GM12878 (cell line): ENCODE measurements at regions not wholly inside any gene's neighbourhood (a gene's known extent, or its start where the extent isn't known, plus 50 kb on each side); places are given as distances from the start of the nearest gene placed in this dataset.

Experiments used
- ATAC-seq: fragments of 200-7000 bp; cut with Tn5 transposase; 3 replicates; pipeline ENCODE4 v1.9.1; 2020; ENCODE audit warnings: mild to moderate bottlenecking, moderate library complexity
- BruUV-seq: library from RNA; stranded (reverse); fragments of 400-500 nt; replicated peaks from 2 replicates; lab custom pipeline; 2021; lab: Mats Ljungman, UMichigan
- CTCF ChIA-PET: fragments of 300-600 bp; sonication (Branson Sonifier 250); formaldehyde crosslinking; extraction: SDS; loops from one replicate; lab custom pipeline; 2021; ENCODE audit warnings: inconsistent platforms; lab: Yijun Ruan, JAX
- POLR2A ChIA-PET: fragments of 350-600 bp; formaldehyde crosslinking; extraction: SDS; loops from one replicate; lab custom pipeline; 2021; ENCODE audit warnings: inconsistent platforms; lab: Charles Lee
- RAD21 ChIA-PET: fragments of 300-600 bp; sonication (Branson Sonifier 250); formaldehyde crosslinking; loops from one replicate; lab custom pipeline; 2023; ENCODE audit warnings: antibody characterized with exemption; ENCODE audit not compliant: unreplicated experiment; lab: Charles Lee
- SMC1A ChIA-PET: fragments of 300-600 bp; sonication (Branson Sonifier 250); formaldehyde crosslinking; loops from one replicate; lab custom pipeline; 2023; ENCODE audit not compliant: unreplicated experiment, uncharacterized antibody; lab: Charles Lee
- DNase-seq: peaks from one replicate; pipeline ENCODE4 v3.0.0-alpha.2; 2011; ENCODE audit warnings: low read depth, low spot score
- FAIRE-seq: peaks from 3 replicates; lab custom pipeline; 2011; peaks lifted over from hg19 to GRCh38; lab: Jason Lieb, UNC
- H2AFZ ChIP-seq: 2 replicates; pipeline ENCODE4 v1.6.0; 2011; ENCODE audit warnings: low read depth, low read length, control low read depth; ENCODE audit not compliant: control insufficient read depth
- H3K27ac ChIP-seq: 2 replicates; pipeline ENCODE4 v1.5.1; 2011; ENCODE audit warnings: control low read depth; ENCODE audit not compliant: control insufficient read depth, insufficient read depth
- H3K27me3 ChIP-seq, 2 experiments: replicated peaks in 1 of 2; 2 replicates each; pipeline versions ENCODE4 v1.6.0 to v1.6.1; 2011; ENCODE audit warnings: low read length in 1 of 2; ENCODE audit not compliant: control insufficient read depth in 2 of 2, insufficient read depth in 2 of 2
- H3K36me3 ChIP-seq, 2 experiments: 2 replicates each; pipeline ENCODE4 v1.5.1; 2011; ENCODE audit warnings: low read length in 1 of 2; ENCODE audit not compliant: control insufficient read depth in 2 of 2, insufficient read depth in 2 of 2
- H3K4me1 ChIP-seq: 2 replicates; pipeline ENCODE4 v1.6.1; 2011; ENCODE audit warnings: mild to moderate bottlenecking, low read length, moderate library complexity, mixed read lengths; ENCODE audit not compliant: control insufficient read depth, insufficient read depth
- H3K4me2 ChIP-seq: 2 replicates; pipeline ENCODE4 v1.6.0; 2011; ENCODE audit warnings: control low read depth; ENCODE audit not compliant: control insufficient read depth, insufficient read depth
- H3K4me3 ChIP-seq: fragments of 200-600 bp; sonication (generic); 2 replicates; pipeline ENCODE4 v1.5.1; 2016
- H3K79me2 ChIP-seq: 2 replicates; pipeline ENCODE4 v1.6.0; 2011; ENCODE audit warnings: low read length; ENCODE audit not compliant: control insufficient read depth, insufficient read depth
- H3K9ac ChIP-seq: 2 replicates; pipeline ENCODE4 v1.8.0; 2011; ENCODE audit warnings: low read length, control low read depth, mixed read lengths; ENCODE audit not compliant: control insufficient read depth, insufficient read depth
- H3K9me3 ChIP-seq: replicated peaks from 3 replicates; pipeline ENCODE4 v1.5.1; 2011; ENCODE audit warnings: mild to moderate bottlenecking, low read length; ENCODE audit not compliant: control insufficient read depth, insufficient read depth
- H4K20me1 ChIP-seq: 2 replicates; pipeline ENCODE4 v1.6.0; 2011; ENCODE audit not compliant: control insufficient read depth, insufficient read depth
- EZH2 ChIP-seq: IDR thresholded peaks from 2 replicates; pipeline ENCODE4 v1.6.1; 2012; ENCODE audit warnings: low read depth, mild to moderate bottlenecking, control low read depth, inconsistent platforms, low read length, borderline replicate concordance; ENCODE audit not compliant: control insufficient read depth
- IRF5 ChIP-seq: fragments of 450-650 bp; IDR thresholded peaks from 2 replicates; pipeline ENCODE4 v1.6.1; 2017; ENCODE audit warnings: borderline replicate concordance
- KDM1A ChIP-seq: fragments of 200-600 bp; sonication (generic); IDR thresholded peaks from 2 replicates; pipeline ENCODE4 v1.6.1; 2016; ENCODE audit warnings: borderline replicate concordance
- MEF2A ChIP-seq: IDR thresholded peaks from 2 replicates; pipeline ENCODE4 v1.6.1; 2011; ENCODE audit warnings: low read depth, mild to moderate bottlenecking, low read length, moderate library complexity; ENCODE audit not compliant: insufficient read depth
- NBN ChIP-seq: fragments of 450-650 bp; IDR thresholded peaks from 2 replicates; pipeline ENCODE4 v1.6.1; 2016
- NR2C1 ChIP-seq: fragments of 450-650 bp; IDR thresholded peaks from 2 replicates; pipeline ENCODE4 v1.6.1; 2017; ENCODE audit warnings: antibody characterized with exemption, mild to moderate bottlenecking, moderate library complexity
- RB1 ChIP-seq: fragments of 450-650 bp; formaldehyde crosslinking; IDR thresholded peaks from 2 replicates; pipeline ENCODE4 v1.6.1; 2017; ENCODE audit warnings: mild to moderate bottlenecking, borderline replicate concordance
- RELA ChIP-seq: fragments of 450-650 bp; IDR thresholded peaks from 2 replicates; pipeline ENCODE4 v1.8.0; 2014; ENCODE audit warnings: borderline replicate concordance; ENCODE audit not compliant: partially characterized antibody
- SPI1 ChIP-seq: IDR thresholded peaks from 2 replicates; pipeline ENCODE4 v1.6.1; 2011; ENCODE audit warnings: low read depth, mild to moderate bottlenecking, low read length, moderate library complexity, borderline replicate concordance; ENCODE audit not compliant: insufficient read depth
- STAT1 ChIP-seq: fragments of 450-650 bp; conservative IDR thresholded peaks from 2 replicates; pipeline ENCODE4 v1.6.1; 2014; ENCODE audit warnings: antibody characterized with exemption, mild to moderate bottlenecking
- TCF12 ChIP-seq: IDR thresholded peaks from 2 replicates; pipeline ENCODE4 v1.6.1; 2011; ENCODE audit warnings: low read depth, mild to moderate bottlenecking, low read length
- TCF7 ChIP-seq: IDR thresholded peaks from 2 replicates; pipeline ENCODE4 v1.6.1; 2014; ENCODE audit warnings: antibody characterized with exemption, borderline replicate concordance
- ZNF24 ChIP-seq: fragments of 450-650 bp; IDR thresholded peaks from 2 replicates; pipeline ENCODE4 v1.6.1; 2017; ENCODE audit warnings: antibody characterized with exemption, mild to moderate bottlenecking
- WGBS: methylation state at CpG from one replicate; pipeline ENCODE4 v1.1.6; 2016; ENCODE audit warnings: low lambda C conversion rate; ENCODE audit not compliant: insufficient replicate concordance, insufficient coverage; ENCODE audit errors: missing lambda C conversion rate; 5-methylcytosine and 5-hydroxymethylcytosine counted together
- in situ Hi-C: fragments of 300-500 bp; cut with MboI; formaldehyde crosslinking; loops from 9 replicates; pipeline ENCODE4 v1.14.3; 2018; ENCODE audit warnings: mixed read lengths
- intact Hi-C: fragments of 100-400 bp; cut with micrococcal nuclease; formaldehyde crosslinking; loops from one replicate; pipeline ENCODE4 v1.14.2; 2022; ENCODE audit not compliant: unreplicated experiment
- TF ChIP-seq, protein P1 (sequence below): fragments of 450-650 bp; formaldehyde crosslinking; IDR thresholded peaks from 2 replicates; pipeline ENCODE4 v1.4.0; 2022; ENCODE audit warnings: mild to moderate bottlenecking, moderate library complexity

DNA sequence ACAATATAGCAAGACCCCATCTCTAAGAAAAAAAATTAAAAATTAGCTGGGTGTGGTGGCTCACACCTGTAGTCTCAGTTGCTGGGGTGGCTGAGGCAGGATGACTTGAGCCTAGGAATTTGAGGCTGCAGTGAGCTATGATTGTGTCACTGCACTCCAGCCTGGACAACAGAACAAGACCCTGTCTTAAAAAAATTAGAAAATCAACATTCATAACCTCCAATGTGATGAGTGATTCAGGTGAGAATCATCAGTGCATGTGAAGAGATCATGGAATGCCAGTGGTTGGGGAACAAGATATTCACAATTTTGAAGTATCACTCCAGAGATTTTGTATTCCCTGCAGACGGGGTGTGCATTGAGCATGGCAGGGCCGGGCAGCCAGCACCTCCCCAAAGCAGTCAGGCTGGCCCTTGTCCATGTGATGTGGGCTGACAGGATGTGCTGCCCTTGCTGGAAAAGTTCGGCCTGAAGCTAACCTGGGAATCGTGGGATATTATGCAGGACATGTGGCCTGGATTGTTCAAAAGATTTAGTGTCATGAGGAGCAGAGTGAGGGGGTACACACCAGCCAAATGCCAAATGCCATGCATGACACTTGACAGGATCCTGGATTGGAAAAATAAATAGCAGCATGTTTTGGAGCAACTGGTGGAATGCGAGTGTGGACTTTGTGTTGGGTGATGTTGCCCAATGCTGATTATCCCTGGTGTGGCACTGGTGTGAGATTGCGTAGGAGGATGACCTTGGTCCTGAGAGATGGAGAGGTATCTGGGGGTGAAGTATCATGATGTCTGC lies 189.0 kb downstream of the RGS3 start (continued):
- TF ChIP-seq TCF7 (no peak), ZNF24 (no peak), IRF5 (no peak), NBN (no peak), STAT1 (no peak), MEF2A (no peak), RB1 (no peak)
- TF ChIP-seq, all 136 proteins: peak for 0

- H3K9me3 ChIP-seq = no peaks in the 10 kb centered on the region
- POLR2A ChIA-PET = interaction anchor here (0.6 to 1.6 kb wide), 3 partner anchors 61 to 205 kb away, joined by 3 to 7 read pairs (median 3); no protein-coding TSS in a partner anchor
- no TSS peak for BruUV-seq
These were observed 190.4 kb downstream of the RGS3 start for GRCh38 chr9:113653746-113654604.

More at GRCh38 chr9:113653746-113654604, 190.4 kb downstream of the RGS3 start:
- Histone ChIP-seq H2AFZ (no peak overlapping the region), H4K20me1 (no peaks in the 10 kb centered on the region), H3K4me3 (no peak overlapping the region), H3K27ac (no peak overlapping the region), H3K4me1 (no peaks in the 10 kb centered on the region), H3K36me3 (no peaks in the 10 kb centered on the region), H3K9ac (no peak overlapping the region), H3K27me3 (no peaks in the 10 kb centered on the region), H3K4me2 (no peak overlapping the region), H3K79me2 (no peaks in the 10 kb centered on the region)
- no peak for DNase-seq
- TF ChIP-seq KDM1A (no peak), TCF12 (no peak), RELA (no peak), SPI1 (no peak), NR2C1 (no peak), EZH2 (no peak)
- TF ChIP-seq, protein P1, sequence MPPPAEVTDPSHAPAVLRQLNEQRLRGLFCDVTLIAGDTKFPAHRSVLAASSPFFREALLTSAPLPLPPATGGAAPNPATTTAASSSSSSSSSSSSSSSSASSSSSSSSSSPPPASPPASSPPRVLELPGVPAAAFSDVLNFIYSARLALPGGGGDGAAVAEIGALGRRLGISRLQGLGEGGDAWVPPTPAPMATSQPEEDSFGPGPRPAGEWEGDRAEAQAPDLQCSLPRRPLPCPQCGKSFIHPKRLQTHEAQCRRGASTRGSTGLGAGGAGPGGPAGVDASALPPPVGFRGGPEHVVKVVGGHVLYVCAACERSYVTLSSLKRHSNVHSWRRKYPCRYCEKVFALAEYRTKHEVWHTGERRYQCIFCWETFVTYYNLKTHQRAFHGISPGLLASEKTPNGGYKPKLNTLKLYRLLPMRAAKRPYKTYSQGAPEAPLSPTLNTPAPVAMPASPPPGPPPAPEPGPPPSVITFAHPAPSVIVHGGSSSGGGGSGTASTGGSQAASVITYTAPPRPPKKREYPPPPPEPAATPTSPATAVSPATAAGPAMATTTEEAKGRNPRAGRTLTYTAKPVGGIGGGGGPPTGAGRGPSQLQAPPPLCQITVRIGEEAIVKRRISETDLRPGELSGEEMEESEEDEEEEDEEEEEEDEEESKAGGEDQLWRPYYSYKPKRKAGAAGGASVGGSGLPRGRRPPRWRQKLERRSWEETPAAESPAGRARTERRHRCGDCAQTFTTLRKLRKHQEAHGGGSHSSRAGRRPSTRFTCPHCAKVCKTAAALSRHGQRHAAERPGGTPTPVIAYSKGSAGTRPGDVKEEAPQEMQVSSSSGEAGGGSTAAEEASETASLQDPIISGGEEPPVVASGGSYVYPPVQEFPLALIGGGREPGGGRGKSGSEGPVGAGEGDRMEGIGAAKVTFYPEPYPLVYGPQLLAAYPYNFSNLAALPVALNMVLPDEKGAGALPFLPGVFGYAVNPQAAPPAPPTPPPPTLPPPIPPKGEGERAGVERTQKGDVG (CRISPR knock-in tag) = no peak
- in situ Hi-C loops = no loop called here
- SMC1A ChIA-PET = interaction anchor here (0.7 to 11.0 kb wide), 19 partner anchors 14 to 380 kb away, joined by 3 to 270 read pairs (median 6); partner anchors contain the start of genes ALAD, CDC26, PRPF4 and WDR31
- FAIRE-seq = no peak
- WGBS = 37% methylated on average over 11 of the region's 11 CpGs
- intact Hi-C loops = loop anchor here (2.0 to 10.0 kb wide), 3 partner anchors 133 to 729 kb away; no protein-coding TSS in a partner anchor
- RAD21 ChIA-PET = interaction anchor here (0.8 to 8.0 kb wide), 17 partner anchors 15 to 379 kb away, joined by 3 to 290 read pairs (median 6); partner anchors contain the start of genes CDC26 and PRPF4
- CTCF ChIA-PET = interaction anchor here (0.7 to 12.2 kb wide), 26 partner anchors 10 to 380 kb away, joined by 3 to 565 read pairs (median 4); partner anchors contain the start of genes ALAD, CDC26 and PRPF4
- no peak for ATAC-seq
